Gastroesophageal sphincter (tissue), 4 donors: ENCODE measurements at regions not wholly inside any gene's neighbourhood (a gene's known extent, or its start where the extent isn't known, plus 50 kb on each side); places are given as distances from the start of the nearest gene placed in this dataset.
"Not testable (repeated sequence)": the region's sequence is repeated elsewhere in the genome, so short reads cannot be mapped to it uniquely, and the experiment has no call there.

Experiments
- ATAC-seq: fragments of 150-250 bp; one replicate; pipeline ENCODE4 v1.9.1; 2016; ENCODE audit warnings: mild to moderate bottlenecking, moderate library complexity
- H3K27ac ChIP-seq, 4 donors: fragments of 200-600 bp; sonication (generic) in 3 of 4; 1 replicate in 3 of 4; 2 replicates in 1 of 4; pipeline ENCODE4 v1.5.1; 2016 to 2019
- H3K27me3 ChIP-seq: fragments of 200-600 bp; sonication (generic); one replicate; pipeline ENCODE4 v1.5.1; 2019
- H3K36me3 ChIP-seq, 2 donors: fragments of 200-600 bp; sonication (generic); one replicate each; pipeline ENCODE4 v1.5.1; 2019; ENCODE audit warnings: control low read depth in 1 of 2
- H3K4me1 ChIP-seq, 3 donors: fragments of 200-600 bp; sonication (generic); 1 replicate in 2 of 3; 2 replicates in 1 of 3; pipeline ENCODE4 v1.5.1; 2016 to 2019; ENCODE audit warnings: control low read depth in 2 of 3
- H3K4me3 ChIP-seq, 2 donors: fragments of 200-600 bp; sonication (generic); one replicate each; pipeline ENCODE4 v1.5.1; 2019; ENCODE audit warnings: mild to moderate bottlenecking in 1 of 2, moderate library complexity in 1 of 2
- H3K9me3 ChIP-seq, 3 donors: fragments of 200-600 bp; sonication (generic); one replicate each; pipeline ENCODE4 v1.5.1; 2017 to 2019; ENCODE audit warnings: control low read depth in 2 of 3
- CTCF ChIP-seq, 4 experiments: fragments of 200-600 bp in 2 of 4; fragments of 450-650 bp in 2 of 4; sonication (generic) in 1 of 4; IDR thresholded peaks; one replicate each; pipeline ENCODE4 v1.5.1; 2017 to 2019; ENCODE audit warnings: antibody characterized with exemption in 4 of 4, mild to moderate bottlenecking in 2 of 4, moderate library complexity in 2 of 4
- EP300 ChIP-seq: sonication (generic); formaldehyde crosslinking; IDR thresholded peaks from one replicate; pipeline ENCODE4 v1.6.1; 2017; ENCODE audit warnings: antibody characterized with exemption, mild to moderate bottlenecking
- POLR2A ChIP-seq, 2 donors: fragments of 450-650 bp; IDR thresholded peaks; one replicate each; pipeline ENCODE4 v1.6.1; 2017; ENCODE audit warnings: antibody characterized with exemption in 2 of 2, mild to moderate bottlenecking in 2 of 2, moderate library complexity in 1 of 2
- POLR2AphosphoS5 ChIP-seq: sonication (generic); formaldehyde crosslinking; IDR thresholded peaks from one replicate; pipeline ENCODE4 v1.6.1; 2017; ENCODE audit warnings: antibody characterized with exemption
- WGBS, 2 donors: methylation state at CpG; one replicate each; pipeline ENCODE4 v1.1.5; 2018; ENCODE audit warnings: low coverage in 1 of 2; 5-methylcytosine and 5-hydroxymethylcytosine counted together

- TF ChIP-seq POLR2A (IDR thresholded peaks at IDR 0.05) (no peak), CTCF (IDR thresholded peaks at IDR 0.05) (no peak), POLR2AphosphoS5 (no peak), EP300 (no peak)
- Histone ChIP-seq H3K36me3 (no peaks in the 10 kb centered on the region), H3K4me1 (no peaks in the 10 kb centered on the region), H3K27me3 (no peaks in the 10 kb centered on the region), H3K27ac (no peak overlapping the region), H3K4me3 (no peak overlapping the region), H3K9me3 (no peaks in the 10 kb centered on the region)
- WGBS, 2 donors, result 11 to 32% methylated on average over 2 of the region's 2 CpGs
- ATAC-seq, result no peak
Measured at GRCh38 chr11:28903716-28904115, 795.5 kb downstream of the METTL15 start.

- 83 to 99% methylated on average over 3 of the region's 3 CpGs for WGBS, 2 donors
- H3K36me3 ChIP-seq, result no peaks in the 10 kb centered on the region
Measured at GRCh38 chr11:28900427-28900826, 792.2 kb downstream of the METTL15 start.

GRCh38 chr11:28899706-28900105 lies 791.5 kb downstream of the METTL15 start:
- H3K36me3 ChIP-seq, result no peaks in the 10 kb centered on the region
- no peaks in the 10 kb centered on the region for H3K4me1 ChIP-seq
- TF ChIP-seq POLR2A (IDR thresholded peaks at IDR 0.05) (no peak), POLR2AphosphoS5 (no peak), CTCF (IDR thresholded peaks at IDR 0.05) (no peak), EP300 (no peak)
- no peak for ATAC-seq
- H3K9me3 ChIP-seq, result no peaks in the 10 kb centered on the region
- H3K4me3 ChIP-seq, result no peak overlapping the region
- H3K27ac ChIP-seq, result no peak overlapping the region
- H3K27me3 ChIP-seq, result no peaks in the 10 kb centered on the region

More at GRCh38 chr11:28900427-28900826, 792.2 kb downstream of the METTL15 start:
- no peak for ATAC-seq
- Histone ChIP-seq H3K4me1 (no peaks in the 10 kb centered on the region), H3K27me3 (no peaks in the 10 kb centered on the region), H3K4me3 (no peak overlapping the region), H3K9me3 (no peaks in the 10 kb centered on the region), H3K27ac (no peak overlapping the region)
- TF ChIP-seq EP300 (no peak), POLR2AphosphoS5 (no peak), POLR2A (IDR thresholded peaks at IDR 0.05) (no peak), CTCF (IDR thresholded peaks at IDR 0.05) (no peak)

- not testable (repeated sequence) for H3K4me1 ChIP-seq, H3K27me3 ChIP-seq, H3K4me3 ChIP-seq, H3K27ac ChIP-seq, H3K36me3 ChIP-seq, H3K9me3 ChIP-seq, ATAC-seq
- no CpG with 5 or more reads among the region's 26 CpGs for WGBS, 2 donors
Measured at GRCh38 chr11:28890601-28891040, 782.4 kb downstream of the METTL15 start.

- Histone ChIP-seq H3K4me1 (no peaks in the 10 kb centered on the region), H3K27me3 (no peaks in the 10 kb centered on the region), H3K27ac (no peak overlapping the region), H3K9me3 (peaks cover 0 to 3% (median 0%) of the 10 kb centered on the region in 3 donors), H3K36me3 (no peaks in the 10 kb centered on the region), H3K4me3 (no peak overlapping the region)
- TF ChIP-seq CTCF (IDR thresholded peaks at IDR 0.05) (no peak), EP300 (no peak), POLR2A (IDR thresholded peaks at IDR 0.05) (no peak), POLR2AphosphoS5 (no peak)
- WGBS, 2 donors, result 6 to 29% methylated on average over 1 of the region's 1 CpG
- ATAC-seq, result no peak
Measured at GRCh38 chr11:28887681-28888080, 779.5 kb downstream of the METTL15 start.
